ENCODE measurements at regions not wholly inside any gene's neighbourhood (a gene's known extent, or its start where the extent isn't known, plus 50 kb on each side); places are given as distances from the start of the nearest gene placed in this dataset.
A peak's percentile ranks its signal among the peaks of the same experiment; 100 is the strongest.

DNA sequence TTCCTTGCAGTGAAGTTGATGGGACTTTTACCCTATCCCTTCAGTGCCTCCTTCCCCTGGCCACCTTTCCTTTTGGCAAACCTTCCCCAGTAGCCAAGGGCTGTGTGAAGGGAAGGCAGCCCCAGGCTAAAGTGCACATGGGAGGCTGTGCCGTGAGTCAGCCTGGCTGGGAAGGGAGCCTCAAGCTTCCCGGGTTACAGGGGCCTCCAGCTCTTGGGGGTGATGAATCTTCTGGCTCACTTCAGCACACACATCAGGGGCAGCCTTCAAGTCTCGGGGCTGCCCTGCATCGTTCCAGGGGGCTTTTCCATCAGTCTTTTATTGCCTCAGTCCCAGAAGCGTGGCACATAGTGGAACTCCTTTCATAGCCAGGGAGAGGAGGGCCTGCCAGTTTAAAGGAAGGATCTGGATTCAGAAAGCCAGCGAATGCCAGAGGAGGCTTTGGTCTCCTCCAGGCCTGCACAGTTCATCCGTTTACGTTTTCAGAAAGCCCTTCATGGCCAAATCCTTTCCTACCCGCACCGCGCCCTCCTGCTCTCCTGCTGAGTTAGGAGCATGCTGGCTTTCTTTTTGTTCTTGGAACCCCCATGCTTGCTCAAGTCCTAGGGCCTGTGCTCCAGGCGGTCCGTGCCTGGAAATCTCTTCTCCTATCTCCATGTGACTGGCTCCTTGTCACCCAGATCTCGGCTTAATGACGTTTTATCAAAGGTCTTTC, 134.8 kb upstream of the KLF4 start:
- Histone ChIP-seq H3K4me2 (no peak overlapping the region), H2AFZ (peak overlapping the region; percentile 86; the same call in 1 of the 2 replicates), H3K4me3 (no peak overlapping the region), H3K9me2 (ENCODE audit: insufficient read depth) (peaks cover 8% of the 10 kb centered on the region; the same call in 1 of the 2 replicates), H4K20me1 (replicated peaks; ENCODE audit: insufficient read depth) (no peaks in the 10 kb centered on the region), H3K27ac (ENCODE audit: low read depth) (no peak overlapping the region), H3K79me2 (replicated peaks; ENCODE audit: insufficient read depth) (no peaks in the 10 kb centered on the region), H3K27me3 (ENCODE audit: insufficient read depth) (no peaks in the 10 kb centered on the region), H3K4me1 (ENCODE audit: insufficient read depth) (no peaks in the 10 kb centered on the region), H3K36me3 (ENCODE audit: insufficient read depth) (no peaks in the 10 kb centered on the region), H3F3A (replicated peaks; ENCODE audit: low read depth) (no peaks in the 10 kb centered on the region)
- H3K4me3 Mint-ChIP-seq, result no peak overlapping the region
- H3K27me3 Mint-ChIP-seq (ENCODE audit: insufficient read depth, low read depth, poor library complexity), result peaks cover 6% of the 10 kb centered on the region
- H3K27ac Mint-ChIP-seq, result no peak overlapping the region
- DNase-seq (ENCODE audit: low spot score), result no peak
- TF ChIP-seq NANOG (IDR thresholded peaks at IDR 0.05; ENCODE audit: borderline replicate concordance), result no peak
- TF ChIP-seq, protein P1, sequence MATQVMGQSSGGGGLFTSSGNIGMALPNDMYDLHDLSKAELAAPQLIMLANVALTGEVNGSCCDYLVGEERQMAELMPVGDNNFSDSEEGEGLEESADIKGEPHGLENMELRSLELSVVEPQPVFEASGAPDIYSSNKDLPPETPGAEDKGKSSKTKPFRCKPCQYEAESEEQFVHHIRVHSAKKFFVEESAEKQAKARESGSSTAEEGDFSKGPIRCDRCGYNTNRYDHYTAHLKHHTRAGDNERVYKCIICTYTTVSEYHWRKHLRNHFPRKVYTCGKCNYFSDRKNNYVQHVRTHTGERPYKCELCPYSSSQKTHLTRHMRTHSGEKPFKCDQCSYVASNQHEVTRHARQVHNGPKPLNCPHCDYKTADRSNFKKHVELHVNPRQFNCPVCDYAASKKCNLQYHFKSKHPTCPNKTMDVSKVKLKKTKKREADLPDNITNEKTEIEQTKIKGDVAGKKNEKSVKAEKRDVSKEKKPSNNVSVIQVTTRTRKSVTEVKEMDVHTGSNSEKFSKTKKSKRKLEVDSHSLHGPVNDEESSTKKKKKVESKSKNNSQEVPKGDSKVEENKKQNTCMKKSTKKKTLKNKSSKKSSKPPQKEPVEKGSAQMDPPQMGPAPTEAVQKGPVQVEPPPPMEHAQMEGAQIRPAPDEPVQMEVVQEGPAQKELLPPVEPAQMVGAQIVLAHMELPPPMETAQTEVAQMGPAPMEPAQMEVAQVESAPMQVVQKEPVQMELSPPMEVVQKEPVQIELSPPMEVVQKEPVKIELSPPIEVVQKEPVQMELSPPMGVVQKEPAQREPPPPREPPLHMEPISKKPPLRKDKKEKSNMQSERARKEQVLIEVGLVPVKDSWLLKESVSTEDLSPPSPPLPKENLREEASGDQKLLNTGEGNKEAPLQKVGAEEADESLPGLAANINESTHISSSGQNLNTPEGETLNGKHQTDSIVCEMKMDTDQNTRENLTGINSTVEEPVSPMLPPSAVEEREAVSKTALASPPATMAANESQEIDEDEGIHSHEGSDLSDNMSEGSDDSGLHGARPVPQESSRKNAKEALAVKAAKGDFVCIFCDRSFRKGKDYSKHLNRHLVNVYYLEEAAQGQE (IDR thresholded peaks at IDR 0.05; ENCODE audit: unreplicated experiment), result no peak
- TF ChIP-seq POLR2AphosphoS5 (IDR thresholded peaks at IDR 0.05; ENCODE audit: low read depth), result no peak
- no peak for TF ChIP-seq ZNF331 (CRISPR knock-in tag; IDR thresholded peaks at IDR 0.05; ENCODE audit: low read depth)
- TF ChIP-seq, protein P2, sequence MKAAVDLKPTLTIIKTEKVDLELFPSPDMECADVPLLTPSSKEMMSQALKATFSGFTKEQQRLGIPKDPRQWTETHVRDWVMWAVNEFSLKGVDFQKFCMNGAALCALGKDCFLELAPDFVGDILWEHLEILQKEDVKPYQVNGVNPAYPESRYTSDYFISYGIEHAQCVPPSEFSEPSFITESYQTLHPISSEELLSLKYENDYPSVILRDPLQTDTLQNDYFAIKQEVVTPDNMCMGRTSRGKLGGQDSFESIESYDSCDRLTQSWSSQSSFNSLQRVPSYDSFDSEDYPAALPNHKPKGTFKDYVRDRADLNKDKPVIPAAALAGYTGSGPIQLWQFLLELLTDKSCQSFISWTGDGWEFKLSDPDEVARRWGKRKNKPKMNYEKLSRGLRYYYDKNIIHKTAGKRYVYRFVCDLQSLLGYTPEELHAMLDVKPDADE (IDR thresholded peaks at IDR 0.05), result no peak
- TF ChIP-seq, protein P3, sequence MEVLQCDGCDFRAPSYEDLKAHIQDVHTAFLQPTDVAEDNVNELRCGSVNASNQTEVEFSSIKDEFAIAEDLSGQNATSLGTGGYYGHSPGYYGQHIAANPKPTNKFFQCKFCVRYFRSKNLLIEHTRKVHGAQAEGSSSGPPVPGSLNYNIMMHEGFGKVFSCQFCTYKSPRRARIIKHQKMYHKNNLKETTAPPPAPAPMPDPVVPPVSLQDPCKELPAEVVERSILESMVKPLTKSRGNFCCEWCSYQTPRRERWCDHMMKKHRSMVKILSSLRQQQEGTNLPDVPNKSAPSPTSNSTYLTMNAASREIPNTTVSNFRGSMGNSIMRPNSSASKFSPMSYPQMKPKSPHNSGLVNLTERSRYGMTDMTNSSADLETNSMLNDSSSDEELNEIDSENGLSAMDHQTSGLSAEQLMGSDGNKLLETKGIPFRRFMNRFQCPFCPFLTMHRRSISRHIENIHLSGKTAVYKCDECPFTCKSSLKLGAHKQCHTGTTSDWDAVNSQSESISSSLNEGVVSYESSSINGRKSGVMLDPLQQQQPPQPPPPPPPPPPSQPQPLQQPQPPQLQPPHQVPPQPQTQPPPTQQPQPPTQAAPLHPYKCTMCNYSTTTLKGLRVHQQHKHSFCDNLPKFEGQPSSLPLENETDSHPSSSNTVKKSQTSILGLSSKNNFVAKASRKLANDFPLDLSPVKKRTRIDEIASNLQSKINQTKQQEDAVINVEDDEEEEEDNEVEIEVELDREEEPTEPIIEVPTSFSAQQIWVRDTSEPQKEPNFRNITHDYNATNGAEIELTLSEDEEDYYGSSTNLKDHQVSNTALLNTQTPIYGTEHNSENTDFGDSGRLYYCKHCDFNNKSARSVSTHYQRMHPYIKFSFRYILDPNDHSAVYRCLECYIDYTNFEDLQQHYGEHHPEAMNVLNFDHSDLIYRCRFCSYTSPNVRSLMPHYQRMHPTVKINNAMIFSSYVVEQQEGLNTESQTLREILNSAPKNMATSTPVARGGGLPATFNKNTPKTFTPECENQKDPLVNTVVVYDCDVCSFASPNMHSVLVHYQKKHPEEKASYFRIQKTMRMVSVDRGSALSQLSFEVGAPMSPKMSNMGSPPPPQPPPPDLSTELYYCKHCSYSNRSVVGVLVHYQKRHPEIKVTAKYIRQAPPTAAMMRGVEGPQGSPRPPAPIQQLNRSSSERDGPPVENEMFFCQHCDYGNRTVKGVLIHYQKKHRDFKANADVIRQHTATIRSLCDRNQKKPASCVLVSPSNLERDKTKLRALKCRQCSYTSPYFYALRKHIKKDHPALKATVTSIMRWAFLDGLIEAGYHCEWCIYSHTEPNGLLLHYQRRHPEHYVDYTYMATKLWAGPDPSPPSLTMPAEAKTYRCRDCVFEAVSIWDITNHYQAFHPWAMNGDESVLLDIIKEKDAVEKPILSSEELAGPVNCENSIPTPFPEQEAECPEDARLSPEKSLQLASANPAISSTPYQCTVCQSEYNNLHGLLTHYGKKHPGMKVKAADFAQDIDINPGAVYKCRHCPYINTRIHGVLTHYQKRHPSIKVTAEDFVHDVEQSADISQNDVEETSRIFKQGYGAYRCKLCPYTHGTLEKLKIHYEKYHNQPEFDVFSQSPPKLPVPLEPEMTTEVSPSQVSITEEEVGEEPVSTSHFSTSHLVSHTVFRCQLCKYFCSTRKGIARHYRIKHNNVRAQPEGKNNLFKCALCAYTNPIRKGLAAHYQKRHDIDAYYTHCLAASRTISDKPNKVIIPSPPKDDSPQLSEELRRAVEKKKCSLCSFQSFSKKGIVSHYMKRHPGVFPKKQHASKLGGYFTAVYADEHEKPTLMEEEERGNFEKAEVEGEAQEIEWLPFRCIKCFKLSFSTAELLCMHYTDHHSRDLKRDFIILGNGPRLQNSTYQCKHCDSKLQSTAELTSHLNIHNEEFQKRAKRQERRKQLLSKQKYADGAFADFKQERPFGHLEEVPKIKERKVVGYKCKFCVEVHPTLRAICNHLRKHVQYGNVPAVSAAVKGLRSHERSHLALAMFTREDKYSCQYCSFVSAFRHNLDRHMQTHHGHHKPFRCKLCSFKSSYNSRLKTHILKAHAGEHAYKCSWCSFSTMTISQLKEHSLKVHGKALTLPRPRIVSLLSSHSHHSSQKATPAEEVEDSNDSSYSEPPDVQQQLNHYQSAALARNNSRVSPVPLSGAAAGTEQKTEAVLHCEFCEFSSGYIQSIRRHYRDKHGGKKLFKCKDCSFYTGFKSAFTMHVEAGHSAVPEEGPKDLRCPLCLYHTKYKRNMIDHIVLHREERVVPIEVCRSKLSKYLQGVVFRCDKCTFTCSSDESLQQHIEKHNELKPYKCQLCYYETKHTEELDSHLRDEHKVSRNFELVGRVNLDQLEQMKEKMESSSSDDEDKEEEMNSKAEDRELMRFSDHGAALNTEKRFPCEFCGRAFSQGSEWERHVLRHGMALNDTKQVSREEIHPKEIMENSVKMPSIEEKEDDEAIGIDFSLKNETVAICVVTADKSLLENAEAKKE (CRISPR knock-in tag; IDR thresholded peaks at IDR 0.05), result no peak
- TF ChIP-seq STAT1 (IDR thresholded peaks at IDR 0.05; ENCODE audit: unreplicated experiment), result no peak
- TF ChIP-seq ZNF114 (CRISPR knock-in tag; IDR thresholded peaks at IDR 0.05), result no peak
- TF ChIP-seq CREB1 (CRISPR knock-in tag; IDR thresholded peaks at IDR 0.05; ENCODE audit: low read depth), result no peak
- H3K36me3 Mint-ChIP-seq (ENCODE audit: low read depth), result no peaks in the 10 kb centered on the region
- ATAC-seq, result no peak; the same call in 1 of the 3 replicates
- no peaks in the 10 kb centered on the region; the same call in 2 of the 3 replicates for H3K9me3 Mint-ChIP-seq
- H3K4me1 Mint-ChIP-seq, result peaks cover 17% of the 10 kb centered on the region; the same call in 2 of the 3 replicates

All from GM23338 (cell line).